Testis (tissue), 2 donors: ENCODE measurements at regions not wholly inside any gene's neighbourhood (a gene's known extent, or its start where the extent isn't known, plus 50 kb on each side); places are given as distances from the start of the nearest gene placed in this dataset.
"Not testable (repeated sequence)": the region's sequence is repeated elsewhere in the genome, so short reads cannot be mapped to it uniquely, and the experiment has no call there.

Source experiments
- DNase-seq: peaks from one replicate; pipeline ENCODE4 v3.0.0-alpha.2; 2019
- H3K27ac ChIP-seq, 2 donors: fragments of 200-600 bp; sonication (generic); one replicate each; pipeline ENCODE4 v1.5.1; 2019
- H3K27me3 ChIP-seq: fragments of 200-600 bp; sonication (generic); one replicate; pipeline ENCODE4 v1.5.1; 2019
- H3K36me3 ChIP-seq: fragments of 200-600 bp; sonication (generic); one replicate; pipeline ENCODE4 v1.5.1; 2017; ENCODE audit warnings: low read depth; ENCODE audit errors: missing control alignments
- H3K4me1 ChIP-seq: fragments of 200-600 bp; sonication (generic); one replicate; pipeline ENCODE4 v1.5.1; 2019
- H3K4me3 ChIP-seq, 2 donors: fragments of 200-600 bp; sonication (generic); one replicate each; pipeline ENCODE4 v1.5.1; 2017 to 2019
- H3K9me3 ChIP-seq: fragments of 200-600 bp; sonication (generic); one replicate; pipeline ENCODE4 v1.5.1; 2017
- CTCF ChIP-seq, 3 experiments: fragments of 450-650 bp in 2 of 3; fragments of 200-600 bp in 1 of 3; sonication (generic) in 1 of 3; IDR thresholded peaks; one replicate each; pipeline ENCODE4 v1.5.1; 2016 to 2019; ENCODE audit warnings: antibody characterized with exemption in 3 of 3, mild to moderate bottlenecking in 2 of 3, moderate library complexity in 1 of 3
- POLR2A ChIP-seq: fragments of 450-650 bp; IDR thresholded peaks from one replicate; pipeline ENCODE4 v1.6.1; 2017; ENCODE audit warnings: antibody characterized with exemption, mild to moderate bottlenecking, moderate library complexity
- WGBS, 2 donors: methylation state at CpG; one replicate each; pipeline ENCODE4 v1.1.5; 2018; 5-methylcytosine and 5-hydroxymethylcytosine counted together
- intact Hi-C: fragments of 100-400 bp; cut with DNase I; formaldehyde crosslinking; loops from one replicate; pipeline ENCODE4 v1.15.1; 2023; ENCODE audit warnings: low total_unique reads

DNA sequence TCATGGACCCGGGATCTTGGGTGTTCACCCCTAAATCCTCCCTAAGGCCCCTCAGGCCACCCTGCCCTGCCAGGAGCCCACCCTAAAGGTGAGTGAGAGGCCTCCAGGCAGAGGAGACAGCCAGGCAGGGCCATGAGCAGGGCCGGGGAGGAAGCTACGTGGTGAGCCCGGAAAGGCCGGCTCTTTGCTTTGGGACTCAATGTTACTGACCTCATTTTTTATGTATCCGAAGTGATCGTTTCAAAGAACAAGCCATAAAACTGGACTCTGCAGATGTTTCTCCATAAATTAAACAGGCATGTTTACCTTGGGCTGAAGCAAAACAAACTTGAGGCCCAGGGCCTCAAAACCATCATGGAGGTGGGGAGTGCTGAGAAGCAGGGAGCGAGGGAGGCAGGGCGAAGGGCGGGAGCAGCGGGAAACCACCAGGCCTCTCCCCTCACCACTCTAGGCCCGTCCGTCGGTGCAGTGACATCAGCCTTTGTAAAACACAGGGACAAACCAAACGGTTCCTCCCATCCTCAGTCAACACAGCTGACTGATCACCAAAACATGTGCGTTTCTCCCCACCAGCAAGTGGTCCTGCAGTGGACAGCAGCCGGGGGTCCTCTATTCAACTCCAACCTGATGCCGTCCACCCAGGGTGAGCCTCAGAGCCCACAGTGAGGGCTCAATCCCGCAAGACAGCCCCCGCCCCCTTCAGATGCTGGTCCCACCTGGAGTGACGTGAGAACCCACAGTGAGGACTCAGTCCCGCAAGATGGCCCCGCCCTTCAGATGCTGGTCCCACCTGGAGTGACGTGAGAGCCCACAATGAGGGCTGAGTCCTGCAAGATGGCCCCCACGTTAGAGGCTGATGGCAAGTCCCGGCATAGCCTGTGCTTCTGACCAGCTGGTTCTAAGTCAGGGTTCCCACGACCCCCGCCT is 102.9 kb upstream of the LRPAP1 start:
- intact Hi-C loops: no loop called here
- Histone ChIP-seq H3K36me3 (no peaks in the 10 kb centered on the region), H3K9me3 (no peaks in the 10 kb centered on the region), H3K4me1 (peaks cover 4% of the 10 kb centered on the region), H3K27me3 (no peaks in the 10 kb centered on the region), H3K4me3 (no peak overlapping the region), H3K27ac (no peak overlapping the region)
- TF ChIP-seq POLR2A (no peak), CTCF (IDR thresholded peaks at IDR 0.05) (no peak)
- DNase-seq: no peak
- 79 to 82% methylated on average over 17 to 28 of the region's 28 CpGs for WGBS, 2 donors

DNA sequence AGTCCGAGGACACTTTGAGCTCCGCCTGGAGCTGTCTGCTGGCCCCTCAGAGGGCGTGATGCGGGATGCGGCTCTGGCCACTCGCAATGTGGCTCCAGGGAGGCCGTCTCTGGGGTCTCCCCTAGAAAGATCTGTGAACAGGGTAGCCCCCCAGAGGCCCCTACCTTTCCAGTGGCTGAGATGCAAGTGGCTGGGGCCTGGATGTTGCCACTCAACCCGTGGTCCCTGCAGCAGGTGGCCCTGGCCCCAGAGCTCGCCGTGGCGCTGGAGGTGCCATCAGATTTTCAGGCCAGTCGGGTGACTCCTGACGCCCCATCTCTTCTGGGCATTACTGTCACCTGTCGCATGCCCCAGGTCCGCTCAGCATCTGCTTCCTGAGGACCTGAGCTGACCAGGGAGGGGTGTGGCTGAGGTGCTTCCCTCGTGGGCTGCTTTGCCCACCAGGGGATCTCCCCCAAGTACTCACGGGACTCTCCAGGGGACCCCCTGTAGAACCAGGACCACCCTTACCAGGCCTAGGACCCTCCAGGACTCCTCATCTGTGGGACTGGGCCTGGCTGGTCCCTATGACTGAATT is 102.1 kb upstream of the LRPAP1 start:
- no peak overlapping the region for H3K27ac ChIP-seq

DNA sequence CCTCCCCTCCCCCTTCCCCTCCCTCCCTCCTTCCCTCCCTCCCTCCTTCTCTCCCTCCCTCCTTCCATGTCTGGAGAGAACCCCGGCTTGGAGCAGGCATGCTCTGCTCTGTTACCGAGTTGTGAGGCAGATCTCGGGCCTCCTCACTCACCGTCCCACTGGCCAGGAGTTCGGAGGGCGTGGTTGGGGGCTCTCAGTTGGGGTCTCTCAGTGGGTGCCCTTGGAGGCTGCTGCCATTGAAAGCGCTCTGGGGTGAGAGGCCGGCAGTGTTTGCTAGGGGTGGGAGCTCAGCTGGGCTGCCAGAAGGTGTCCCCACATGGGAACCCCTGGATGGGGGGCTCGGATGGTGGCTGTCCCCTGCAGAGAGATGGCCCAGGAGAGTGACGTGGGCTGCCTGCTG is 101.1 kb upstream of the LRPAP1 start:
- intact Hi-C loops, H3K9me3 ChIP-seq, H3K27me3 ChIP-seq, H3K36me3 ChIP-seq, H3K4me3 ChIP-seq, H3K27ac ChIP-seq, DNase-seq, H3K4me1 ChIP-seq: not testable (repeated sequence)
- 81 to 96% methylated on average over 3 to 10 of the region's 10 CpGs for WGBS, 2 donors

More for the DNA sequence above, 102.1 kb upstream of the LRPAP1 start:
- Histone ChIP-seq H3K9me3 (no peaks in the 10 kb centered on the region), H3K4me1 (peaks cover 4% of the 10 kb centered on the region), H3K36me3 (no peaks in the 10 kb centered on the region), H3K27me3 (no peaks in the 10 kb centered on the region), H3K4me3 (no peak overlapping the region)
- intact Hi-C loops: no loop called here
- DNase-seq: no peak
- 96 to 100% methylated on average over 5 to 17 of the region's 17 CpGs for WGBS, 2 donors
- TF ChIP-seq CTCF (IDR thresholded peaks at IDR 0.05) (no peak), POLR2A (no peak)

DNA sequence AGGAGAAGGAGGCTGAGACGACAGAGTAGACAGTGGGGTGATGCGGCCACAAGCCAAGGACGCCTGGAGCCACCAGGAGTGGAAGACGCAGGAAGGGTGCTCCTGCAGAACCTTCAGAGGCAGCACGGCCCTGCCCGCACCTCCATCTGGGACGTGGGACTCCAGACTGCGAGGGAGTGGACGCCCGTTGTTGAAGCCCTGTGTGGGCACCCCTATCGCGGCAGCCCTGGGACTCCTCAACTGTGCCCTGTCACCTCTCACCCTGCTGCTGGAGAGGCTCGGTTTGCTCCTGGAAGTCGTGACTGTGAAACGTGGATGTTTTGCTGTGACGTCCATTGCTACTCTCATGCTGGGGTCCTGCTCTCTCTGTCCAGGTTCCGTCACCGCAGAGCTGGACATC is 100.6 kb upstream of the LRPAP1 start:
- H3K9me3 ChIP-seq, H3K36me3 ChIP-seq, intact Hi-C loops, H3K4me3 ChIP-seq, H3K4me1 ChIP-seq, H3K27ac ChIP-seq, H3K27me3 ChIP-seq, DNase-seq: not testable (repeated sequence)
- WGBS, 2 donors: 97 to 99% methylated on average over 14 to 17 of the region's 18 CpGs

DNA sequence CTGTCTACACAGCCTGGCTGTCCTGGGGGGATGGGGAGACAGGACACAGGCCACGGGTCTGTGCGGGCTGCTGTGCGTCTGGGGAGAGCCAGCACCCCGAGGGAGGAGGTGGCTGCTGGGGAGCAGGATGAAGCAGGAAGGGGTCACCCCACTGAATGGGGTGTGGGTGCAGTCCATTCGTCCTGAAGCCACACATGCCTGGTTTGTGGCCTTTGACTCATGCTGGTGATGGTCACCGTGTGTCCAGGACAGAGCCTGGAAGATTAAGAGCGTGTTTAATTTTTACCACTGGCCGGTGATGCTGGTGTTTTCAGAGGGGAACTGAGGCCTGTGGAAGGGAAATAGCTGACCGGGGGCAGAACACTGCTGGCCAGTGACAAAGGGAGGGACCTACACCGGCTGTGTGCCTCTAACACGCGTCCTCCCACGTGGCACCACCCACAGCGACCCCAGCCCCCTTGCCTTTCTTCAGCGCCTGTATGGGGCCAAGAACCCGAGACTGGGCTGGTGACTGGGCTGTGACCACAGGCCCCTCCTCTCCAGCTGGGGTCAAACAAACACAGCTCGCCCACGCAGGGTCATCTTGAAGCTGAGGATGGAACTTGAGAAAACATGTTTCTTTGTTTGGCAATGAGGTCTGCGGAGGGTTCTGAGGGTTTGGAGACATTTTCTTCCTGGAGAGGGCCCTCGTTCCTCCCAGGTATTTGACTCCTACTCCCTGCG is 99.5 kb upstream of the LRPAP1 start:
- intact Hi-C loops, H3K27me3 ChIP-seq, H3K4me1 ChIP-seq, H3K36me3 ChIP-seq, H3K9me3 ChIP-seq, H3K4me3 ChIP-seq, DNase-seq, H3K27ac ChIP-seq: not testable (repeated sequence)
- WGBS, 2 donors: 68 to 73% methylated on average over 12 to 21 of the region's 21 CpGs
